WERI-Rb-1 (cell line): ENCODE measurements at regions not wholly inside any gene's neighbourhood (a gene's known extent, or its start where the extent isn't known, plus 50 kb on each side); places are given as distances from the start of the nearest gene placed in this dataset.

ENCODE experiments used
- DNase-seq: peaks from one replicate; pipeline ENCODE4 v3.0.0-alpha.2; 2020
- H3K27ac ChIP-seq: fragments of 250-450 bp; sonication (Bioruptor Pico); 2 replicates; pipeline ENCODE4 v1.5.1; 2020; ENCODE audit warnings: mild to moderate bottlenecking, moderate library complexity
- H3K27me3 ChIP-seq: fragments of 250-450 bp; sonication (Bioruptor Pico); 2 replicates; pipeline ENCODE4 v1.5.1; 2021; ENCODE audit warnings: mild to moderate bottlenecking, low read depth, moderate library complexity; ENCODE audit not compliant: insufficient read depth, severe bottlenecking
- H3K36me3 ChIP-seq: fragments of 250-450 bp; sonication (Bioruptor Pico); 2 replicates; pipeline ENCODE4 v1.5.1; 2020; ENCODE audit warnings: mild to moderate bottlenecking, moderate library complexity
- H3K4me3 ChIP-seq: 2 replicates; pipeline ENCODE4 v1.5.1; 2011; ENCODE audit warnings: low read depth, mild to moderate bottlenecking, control low read depth, low read length
- H3K9me3 ChIP-seq: fragments of 250-450 bp; sonication (Bioruptor Pico); 2 replicates; pipeline ENCODE4 v1.5.1; 2021; ENCODE audit warnings: mild to moderate bottlenecking, moderate library complexity; ENCODE audit not compliant: severe bottlenecking
- CTCF ChIP-seq: IDR thresholded peaks from 2 replicates; pipeline ENCODE4 v1.5.1; 2011; ENCODE audit warnings: low read depth, mild to moderate bottlenecking, control low read depth, inconsistent platforms, low read length

- no peaks in the 10 kb centered on the region for H3K27me3 ChIP-seq
- no peak for DNase-seq
- H3K27ac ChIP-seq: no peak overlapping the region
- H3K36me3 ChIP-seq: no peaks in the 10 kb centered on the region
- H3K9me3 ChIP-seq: no peaks in the 10 kb centered on the region
- TF ChIP-seq CTCF: no peak
- no peak overlapping the region for H3K4me3 ChIP-seq
These were observed 307.7 kb downstream of the JRKL start for GRCh38 chr11:96697466-96697865.

GRCh38 chr11:96704847-96705246, 315.0 kb downstream of the JRKL start:
- H3K4me3 ChIP-seq: no peak overlapping the region
- H3K36me3 ChIP-seq: no peaks in the 10 kb centered on the region
- H3K9me3 ChIP-seq: no peaks in the 10 kb centered on the region
- H3K27me3 ChIP-seq: no peaks in the 10 kb centered on the region
- H3K27ac ChIP-seq: no peak overlapping the region
- no peak for TF ChIP-seq CTCF
- DNase-seq: no peak

- TF ChIP-seq CTCF: no peak
- Histone ChIP-seq H3K4me3 (no peak overlapping the region), H3K27me3 (no peaks in the 10 kb centered on the region), H3K36me3 (no peaks in the 10 kb centered on the region), H3K9me3 (no peaks in the 10 kb centered on the region), H3K27ac (no peak overlapping the region)
- no peak for DNase-seq
These were observed 316.9 kb downstream of the JRKL start for GRCh38 chr11:96706761-96707160.

- Histone ChIP-seq H3K27ac (no peak overlapping the region), H3K9me3 (no peaks in the 10 kb centered on the region)
These were observed 317.5 kb downstream of the JRKL start for GRCh38 chr11:96707273-96707672.

GRCh38 chr11:96708219-96708878, 318.5 kb downstream of the JRKL start:
- no peak for DNase-seq
- TF ChIP-seq CTCF: no peak
- no peak overlapping the region for H3K4me3 ChIP-seq
- no peaks in the 10 kb centered on the region for H3K27me3 ChIP-seq
- no peaks in the 10 kb centered on the region for H3K9me3 ChIP-seq
- H3K27ac ChIP-seq: no peak overlapping the region
- H3K36me3 ChIP-seq: no peaks in the 10 kb centered on the region

More at GRCh38 chr11:96707273-96707672, 317.5 kb downstream of the JRKL start:
- TF ChIP-seq CTCF: no peak
- no peaks in the 10 kb centered on the region for H3K27me3 ChIP-seq
- no peak for DNase-seq
- H3K4me3 ChIP-seq: no peak overlapping the region
- no peaks in the 10 kb centered on the region for H3K36me3 ChIP-seq

- Histone ChIP-seq H3K27me3 (no peaks in the 10 kb centered on the region), H3K36me3 (no peaks in the 10 kb centered on the region), H3K4me3 (no peak overlapping the region), H3K27ac (no peak overlapping the region), H3K9me3 (no peaks in the 10 kb centered on the region)
- TF ChIP-seq CTCF: no peak
- no peak for DNase-seq
These were observed 323.5 kb downstream of the JRKL start for GRCh38 chr11:96713301-96713700.
